ENCODE measurements at regions not wholly inside any gene's neighbourhood (a gene's known extent, or its start where the extent isn't known, plus 50 kb on each side); places are given as distances from the start of the nearest gene placed in this dataset.
"Not testable (repeated sequence)": the region's sequence is repeated elsewhere in the genome, so short reads cannot be mapped to it uniquely, and the experiment has no call there.

DNA sequence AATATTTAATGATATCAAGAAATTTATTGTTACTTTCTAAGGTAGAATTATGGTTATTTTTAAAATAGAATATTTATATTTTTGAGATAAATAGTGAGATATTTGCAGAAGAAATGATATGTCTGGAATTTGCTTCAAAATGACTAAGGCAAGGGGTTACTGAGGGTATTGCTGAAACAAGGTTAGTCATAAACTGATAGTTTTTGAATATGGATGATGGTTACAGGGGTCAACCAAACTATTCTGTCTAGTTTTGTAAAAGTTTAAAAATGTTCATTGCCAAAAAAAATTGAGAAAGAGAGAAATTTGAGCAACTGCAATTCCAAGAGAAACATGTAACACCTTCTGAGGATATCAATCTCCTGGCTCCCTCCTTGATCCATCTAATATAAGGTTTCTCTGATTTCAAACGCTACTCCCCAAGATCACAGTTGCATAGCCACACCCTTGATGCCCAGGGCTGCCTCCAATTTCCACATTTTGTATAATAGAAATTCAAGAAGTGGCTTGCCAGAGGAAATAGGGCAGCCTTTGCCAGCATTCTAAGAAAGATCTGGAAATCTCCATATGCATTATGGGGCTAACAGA lies 159.4 kb upstream of the NAMPT start:
- intact Hi-C loops (cut with DNase I; ENCODE audit: low total_unique reads) = no loop called here
- 39 to 67% methylated on average over 1 of the region's 1 CpG for WGBS, 2 donors
- no peak for DNase-seq (ENCODE audit: low spot score in 2 of 2)
- H3K4me3 ChIP-seq (ENCODE audit: low read depth, poor library complexity, severe bottlenecking) = no peak overlapping the region
- TF ChIP-seq, protein P1, sequence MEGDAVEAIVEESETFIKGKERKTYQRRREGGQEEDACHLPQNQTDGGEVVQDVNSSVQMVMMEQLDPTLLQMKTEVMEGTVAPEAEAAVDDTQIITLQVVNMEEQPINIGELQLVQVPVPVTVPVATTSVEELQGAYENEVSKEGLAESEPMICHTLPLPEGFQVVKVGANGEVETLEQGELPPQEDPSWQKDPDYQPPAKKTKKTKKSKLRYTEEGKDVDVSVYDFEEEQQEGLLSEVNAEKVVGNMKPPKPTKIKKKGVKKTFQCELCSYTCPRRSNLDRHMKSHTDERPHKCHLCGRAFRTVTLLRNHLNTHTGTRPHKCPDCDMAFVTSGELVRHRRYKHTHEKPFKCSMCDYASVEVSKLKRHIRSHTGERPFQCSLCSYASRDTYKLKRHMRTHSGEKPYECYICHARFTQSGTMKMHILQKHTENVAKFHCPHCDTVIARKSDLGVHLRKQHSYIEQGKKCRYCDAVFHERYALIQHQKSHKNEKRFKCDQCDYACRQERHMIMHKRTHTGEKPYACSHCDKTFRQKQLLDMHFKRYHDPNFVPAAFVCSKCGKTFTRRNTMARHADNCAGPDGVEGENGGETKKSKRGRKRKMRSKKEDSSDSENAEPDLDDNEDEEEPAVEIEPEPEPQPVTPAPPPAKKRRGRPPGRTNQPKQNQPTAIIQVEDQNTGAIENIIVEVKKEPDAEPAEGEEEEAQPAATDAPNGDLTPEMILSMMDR (IDR thresholded peaks at IDR 0.05) = no peak
- TF ChIP-seq POLR2A (IDR thresholded peaks at IDR 0.05) = no peak

- TF ChIP-seq, protein P1 (IDR thresholded peaks at IDR 0.05) = no peak
- no peak for TF ChIP-seq POLR2A (IDR thresholded peaks at IDR 0.05)
- H3K4me3 ChIP-seq (ENCODE audit: low read depth, poor library complexity, severe bottlenecking) = no peak overlapping the region
- WGBS, 2 donors = 66 to 69% methylated on average over 4 of the region's 4 CpGs
These were observed 158.4 kb upstream of the NAMPT start for GRCh38 chr7:106443156-106443555.

GRCh38 chr7:106442476-106442875 lies 157.7 kb upstream of the NAMPT start:
- no peak overlapping the region for H3K4me3 ChIP-seq (ENCODE audit: low read depth, poor library complexity, severe bottlenecking)
- DNase-seq (ENCODE audit: low spot score in 2 of 2) = no peak
- TF ChIP-seq, protein P1 (IDR thresholded peaks at IDR 0.05) = no peak
- no peak for TF ChIP-seq POLR2A (IDR thresholded peaks at IDR 0.05)
- intact Hi-C loops (cut with DNase I; ENCODE audit: low total_unique reads) = no loop called here
- WGBS, 2 donors = 79 to 81% methylated on average over 1 of the region's 1 CpG

More at GRCh38 chr7:106443156-106443555, 158.4 kb upstream of the NAMPT start:
- intact Hi-C loops (cut with DNase I; ENCODE audit: low total_unique reads) = no loop called here
- DNase-seq (ENCODE audit: low spot score in 2 of 2) = no peak

DNA sequence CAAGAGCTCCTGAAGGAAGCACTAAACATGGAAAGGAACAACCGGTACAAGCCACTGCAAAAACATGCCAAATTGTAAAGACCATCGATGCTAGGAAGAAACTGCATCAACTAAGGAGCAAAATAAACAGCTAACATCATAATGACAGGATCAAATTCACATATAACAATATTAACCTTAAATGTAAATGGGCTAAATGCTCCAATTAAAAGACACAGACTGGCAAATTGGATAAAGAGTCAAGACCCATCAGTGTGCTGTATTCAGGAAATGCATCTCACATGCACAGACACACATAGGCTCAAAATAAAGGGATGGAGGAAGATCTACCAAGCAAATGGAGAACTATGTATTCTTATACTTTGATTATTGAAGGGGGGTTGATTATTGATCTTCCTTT lies 156.6 kb upstream of the NAMPT start:
- H3K4me3 ChIP-seq (ENCODE audit: low read depth, poor library complexity, severe bottlenecking); intact Hi-C loops (cut with DNase I; ENCODE audit: low total_unique reads); DNase-seq (ENCODE audit: low spot score in 2 of 2): not testable (repeated sequence)
- 90 to 98% methylated on average over 2 of the region's 2 CpGs for WGBS, 2 donors

DNA sequence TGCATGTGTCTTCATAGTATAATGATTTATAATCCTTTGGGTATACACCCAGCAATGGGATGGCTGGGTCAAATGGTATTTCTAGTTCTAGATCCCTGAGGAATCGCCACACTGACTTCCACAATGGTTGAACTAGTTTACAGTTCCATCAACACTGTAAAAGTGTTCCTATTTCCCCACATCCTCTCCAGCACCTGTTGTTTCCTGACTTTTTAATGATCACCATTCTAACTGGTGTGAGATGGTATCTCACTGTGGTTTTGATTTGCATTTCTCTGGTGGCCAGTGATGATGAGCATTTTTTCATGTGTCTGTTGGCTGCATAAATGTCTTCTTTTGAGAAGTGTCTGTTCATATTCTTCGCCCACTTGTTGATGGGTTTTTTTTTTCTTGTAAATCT lies 152.2 kb upstream of the NAMPT start:
- 44 to 93% methylated on average over 2 of the region's 2 CpGs for WGBS, 2 donors
- H3K4me3 ChIP-seq (ENCODE audit: low read depth, poor library complexity, severe bottlenecking); intact Hi-C loops (cut with DNase I; ENCODE audit: low total_unique reads); DNase-seq (ENCODE audit: low spot score in 2 of 2): not testable (repeated sequence)

GRCh38 chr7:106433377-106433776 lies 148.6 kb upstream of the NAMPT start:
- no peak overlapping the region for H3K4me3 ChIP-seq (ENCODE audit: low read depth, poor library complexity, severe bottlenecking)
- TF ChIP-seq, protein P1 (IDR thresholded peaks at IDR 0.05) = no peak
- TF ChIP-seq POLR2A (IDR thresholded peaks at IDR 0.05) = no peak
- DNase-seq (ENCODE audit: low spot score in 2 of 2) = no peak
- intact Hi-C loops (cut with DNase I; ENCODE audit: low total_unique reads) = no loop called here
- 80 to 84% methylated on average over 2 of the region's 2 CpGs for WGBS, 2 donors
